SK-N-SH (cell line): ENCODE measurements at regions not wholly inside any gene's neighbourhood (a gene's known extent, or its start where the extent isn't known, plus 50 kb on each side); places are given as distances from the start of the nearest gene placed in this dataset.

Source experiments
- CTCF ChIA-PET: fragments of 300-600, 350-600 bp; formaldehyde crosslinking; extraction: SDS; loops from one replicate; lab custom pipeline; 2021; lab: Yijun Ruan, JAX
- POLR2A ChIA-PET: fragments of 350-600 bp; sonication (Branson Sonifier 250); formaldehyde crosslinking; extraction: SDS; loops from one replicate; lab custom pipeline; 2020; ENCODE audit warnings: antibody characterized with exemption, inconsistent platforms; lab: Yijun Ruan, JAX
- DNase-seq: peaks from one replicate; pipeline ENCODE4 v3.0.0; 2012
- H2AFZ ChIP-seq: fragments of 200-600 bp; sonication (generic); 2 replicates; pipeline ENCODE4 v1.8.1; 2016; ENCODE audit warnings: antibody characterized with exemption, mild to moderate bottlenecking, low read depth
- H3F3A ChIP-seq: fragments of 200-600 bp; sonication (generic); replicated peaks from 2 replicates; pipeline ENCODE3; 2016; ENCODE audit warnings: antibody characterized with exemption, mild to moderate bottlenecking; ENCODE audit not compliant: insufficient read depth
- H3K27ac ChIP-seq, 2 experiments: fragments of 200-500 bp in 1 of 2; fragments of 200-600 bp in 1 of 2; sonication (Bioruptor generic) in 1 of 2; sonication (generic), shearing (Covaris generic) in 1 of 2; 2 replicates each; pipeline versions ENCODE4 v1.5.1 to v1.6.1; 2014 to 2016; ENCODE audit warnings: low read depth in 2 of 2, inconsistent platforms in 1 of 2, low read length in 1 of 2, mild to moderate bottlenecking in 1 of 2, mixed read lengths in 1 of 2
- H3K27me3 ChIP-seq: fragments of 200-600 bp; sonication (generic), shearing (Covaris generic); 2 replicates; pipeline ENCODE4 v1.6.1; 2016; ENCODE audit warnings: mixed run types; ENCODE audit not compliant: insufficient read depth
- H3K36me3 ChIP-seq, 2 experiments: fragments of 200-500 bp in 1 of 2; fragments of 200-600 bp in 1 of 2; sonication (Bioruptor generic) in 1 of 2; sonication (generic) in 1 of 2; replicated peaks in 1 of 2; 2 replicates each; pipeline versions ENCODE3 to v1.5.1; 2014 to 2016; ENCODE audit warnings: low read length in 1 of 2, mild to moderate bottlenecking in 1 of 2; ENCODE audit not compliant: insufficient read depth in 2 of 2, control insufficient read depth in 1 of 2
- H3K4me1 ChIP-seq, 2 experiments: fragments of 200-500 bp in 1 of 2; fragments of 200-600 bp in 1 of 2; sonication (Bioruptor generic) in 1 of 2; sonication (generic), shearing (Covaris generic) in 1 of 2; 2 replicates each; pipeline versions ENCODE4 v1.5.1 to v1.6.1; 2014 to 2016; ENCODE audit warnings: low read depth in 1 of 2, low read length in 1 of 2, mixed run types in 1 of 2; ENCODE audit not compliant: insufficient read depth in 2 of 2, control insufficient read depth in 1 of 2
- H3K4me2 ChIP-seq: fragments of 200-600 bp; sonication (generic), shearing (Covaris generic); 2 replicates; pipeline ENCODE4 v1.6.1; 2017; ENCODE audit warnings: mixed run types
- H3K4me3 ChIP-seq, 2 experiments: fragments of 200-500 bp in 1 of 2; fragments of 200-600 bp in 1 of 2; sonication (Bioruptor generic) in 1 of 2; sonication (generic), shearing (Covaris generic) in 1 of 2; 2 replicates each; pipeline versions ENCODE4 v1.5.1 to v1.8.1; 2014 to 2016; ENCODE audit warnings: low read depth in 2 of 2, inconsistent platforms in 1 of 2, low read length in 1 of 2, mild to moderate bottlenecking in 1 of 2, mixed read lengths in 1 of 2, moderate library complexity in 1 of 2
- H3K79me2 ChIP-seq: fragments of 200-600 bp; sonication (generic); 2 replicates; pipeline ENCODE4 v1.8.1; 2017; ENCODE audit warnings: mild to moderate bottlenecking; ENCODE audit not compliant: insufficient read depth
- H3K9ac ChIP-seq: fragments of 200-600 bp; sonication (generic); 2 replicates; pipeline ENCODE4 v1.6.1; 2017; ENCODE audit warnings: mixed run types
- H3K9me2 ChIP-seq: fragments of 200-600 bp; sonication (generic); 2 replicates; pipeline ENCODE4 v1.6.1; 2017; ENCODE audit warnings: mixed run types
- H3K9me3 ChIP-seq: fragments of 200-600 bp; sonication (generic); 2 replicates; pipeline ENCODE4 v1.6.1; 2017; ENCODE audit warnings: mixed run types, mild to moderate bottlenecking, moderate library complexity
- H4K20me1 ChIP-seq: fragments of 200-600 bp; sonication (generic); 2 replicates; pipeline ENCODE4 v1.6.1; 2017; ENCODE audit warnings: mild to moderate bottlenecking, mixed run types; ENCODE audit not compliant: insufficient read depth
- EP300 ChIP-seq, 2 experiments: IDR thresholded peaks; 2 replicates each; pipeline versions ENCODE4 v1.4.0 to v1.6.1; 2012; ENCODE audit warnings: borderline replicate concordance in 1 of 2, low read depth in 1 of 2, low read length in 1 of 2
- FOSL2 ChIP-seq: IDR thresholded peaks from 2 replicates; pipeline ENCODE4 v1.4.0; 2012; ENCODE audit warnings: low read depth, mild to moderate bottlenecking, moderate library complexity, borderline replicate concordance
- FOXJ3 ChIP-seq: sonication (generic); formaldehyde crosslinking; IDR thresholded peaks from 2 replicates; pipeline ENCODE4 v1.5.1; 2020; ENCODE audit warnings: mild to moderate bottlenecking, missing genetic modification reagents
- GABPA ChIP-seq: IDR thresholded peaks from 2 replicates; pipeline ENCODE4 v1.4.0; 2012; ENCODE audit warnings: low read depth, mild to moderate bottlenecking
- MAX ChIP-seq: IDR thresholded peaks from 2 replicates; pipeline ENCODE4 v1.4.0; 2012; ENCODE audit warnings: low read depth
- PBX3 ChIP-seq: IDR thresholded peaks from 2 replicates; pipeline ENCODE4; 2012
- SIN3A ChIP-seq: IDR thresholded peaks from 2 replicates; pipeline ENCODE4 v1.6.1; 2012; ENCODE audit warnings: low read depth, mild to moderate bottlenecking, low read length, moderate library complexity, borderline replicate concordance
- SMC3 ChIP-seq: IDR thresholded peaks from 2 replicates; pipeline ENCODE4 v1.6.1; 2012; ENCODE audit warnings: low read depth, low read length, improper control_type of control experiment
- TCF12 ChIP-seq: IDR thresholded peaks from 2 replicates; pipeline ENCODE4 v1.4.0; 2012
- ZBTB33 ChIP-seq: IDR thresholded peaks from 2 replicates; pipeline ENCODE4 v1.4.0; 2012; ENCODE audit warnings: low read depth, borderline replicate concordance
- WGBS: methylation state at CpG from one replicate; pipeline ENCODE4 v1.1.6; 2017; ENCODE audit warnings: low lambda C conversion rate; 5-methylcytosine and 5-hydroxymethylcytosine counted together

- Histone ChIP-seq H3K4me1 (no peaks in the 10 kb centered on the region), H3K27me3 (no peaks in the 10 kb centered on the region), H3K4me2 (no peak overlapping the region), H3K27ac (no peak overlapping the region)
- no peak for TF ChIP-seq FOSL2
- TF ChIP-seq, all 33 proteins: peak for 0
- Histone ChIP-seq H3K36me3 (no peaks in the 10 kb centered on the region), H3K9me2 (no peaks in the 10 kb centered on the region), H4K20me1 (no peaks in the 10 kb centered on the region), H3K9me3 (no peaks in the 10 kb centered on the region), H2AFZ (no peak overlapping the region), H3K79me2 (no peaks in the 10 kb centered on the region), H3K9ac (no peak overlapping the region), H3F3A (no peaks in the 10 kb centered on the region), H3K4me3 (no peak overlapping the region)
- CTCF ChIA-PET = interaction anchor here (0.9 kb wide), 1 partner anchor 110 kb away, joined by 3 read pairs; no protein-coding TSS in a partner anchor
- WGBS = 1% methylated on average over 5 of the region's 5 CpGs
- DNase-seq = no peak
- POLR2A ChIA-PET = no interaction called here
These were observed 736.4 kb upstream of the PTPRD start for GRCh38 chr9:11349187-11349586.

- H4K20me1 ChIP-seq = no peaks in the 10 kb centered on the region
- no peaks in the 10 kb centered on the region for H3K27me3 ChIP-seq
- H3K9me2 ChIP-seq = no peaks in the 10 kb centered on the region
- DNase-seq = no peak
- no peak overlapping the region for H3K4me3 ChIP-seq
- H3K27ac ChIP-seq = no peak overlapping the region
- H3K9me3 ChIP-seq = no peaks in the 10 kb centered on the region
- no peak overlapping the region for H2AFZ ChIP-seq
- no peak overlapping the region for H3K4me2 ChIP-seq
- no peaks in the 10 kb centered on the region for H3K4me1 ChIP-seq
- H3K36me3 ChIP-seq = no peaks in the 10 kb centered on the region
- no peaks in the 10 kb centered on the region for H3F3A ChIP-seq
- no peaks in the 10 kb centered on the region for H3K79me2 ChIP-seq
- no peak overlapping the region for H3K9ac ChIP-seq
- ChIA-PET POLR2A (no interaction called here), CTCF (no interaction called here)
- 0% methylated on average over 2 of the region's 2 CpGs for WGBS
- TF ChIP-seq EP300 (IDR thresholded peaks at IDR 0.05; ENCODE audit: borderline replicate concordance in 1 of 2, low read depth in 1 of 2, low read length in 1 of 2) (no peak), SIN3A (no peak), ZBTB33 (no peak), MAX (no peak), GABPA (no peak), FOXJ3 (CRISPR knock-in tag) (no peak), SMC3 (no peak), PBX3 (no peak), TCF12 (no peak)
These were observed 739.8 kb upstream of the PTPRD start for GRCh38 chr9:11352612-11353011.
